DOHH2 (cell line): ENCODE measurements at regions not wholly inside any gene's neighbourhood (a gene's known extent, or its start where the extent isn't known, plus 50 kb on each side); places are given as distances from the start of the nearest gene placed in this dataset.

Experiments used
- EZH2phosphoT487 ChIP-seq: fragments of 200-600 bp; sonication (generic); IDR thresholded peaks from 2 replicates; pipeline ENCODE4 v1.6.1; 2017; ENCODE audit warnings: borderline replicate concordance, mild to moderate bottlenecking, antibody characterized with exemption, low read length, moderate library complexity, mixed read lengths
- TF ChIP-seq, protein P1 (sequence below): fragments of 200-600 bp; sonication (generic); IDR thresholded peaks from one replicate; pipeline ENCODE4 v1.5.1; 2014; ENCODE audit warnings: antibody characterized with exemption, mild to moderate bottlenecking, low read depth, low read length; ENCODE audit not compliant: poor library complexity, severe bottlenecking

DNA sequence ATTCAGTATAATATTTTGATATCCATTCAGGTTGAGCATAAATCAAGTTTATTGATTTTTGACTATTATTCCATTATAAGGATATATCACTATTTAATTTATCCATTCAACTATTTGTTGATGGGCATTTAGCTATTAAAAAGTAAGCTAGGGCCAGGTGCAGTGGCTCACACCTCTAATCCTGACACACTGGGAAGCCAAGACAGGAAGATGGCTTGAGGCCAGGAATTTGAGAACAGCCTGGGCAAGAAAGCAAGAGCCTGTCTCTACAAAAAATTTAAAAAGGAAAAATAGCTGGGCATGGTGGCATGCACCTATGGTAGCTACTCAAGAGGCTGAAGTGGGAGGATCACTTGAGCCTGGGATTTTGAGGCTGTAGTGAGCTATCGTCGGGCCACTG, 183.5 kb downstream of the HNMT start:
- no peak for TF ChIP-seq EZH2phosphoT487
- TF ChIP-seq, protein P1, sequence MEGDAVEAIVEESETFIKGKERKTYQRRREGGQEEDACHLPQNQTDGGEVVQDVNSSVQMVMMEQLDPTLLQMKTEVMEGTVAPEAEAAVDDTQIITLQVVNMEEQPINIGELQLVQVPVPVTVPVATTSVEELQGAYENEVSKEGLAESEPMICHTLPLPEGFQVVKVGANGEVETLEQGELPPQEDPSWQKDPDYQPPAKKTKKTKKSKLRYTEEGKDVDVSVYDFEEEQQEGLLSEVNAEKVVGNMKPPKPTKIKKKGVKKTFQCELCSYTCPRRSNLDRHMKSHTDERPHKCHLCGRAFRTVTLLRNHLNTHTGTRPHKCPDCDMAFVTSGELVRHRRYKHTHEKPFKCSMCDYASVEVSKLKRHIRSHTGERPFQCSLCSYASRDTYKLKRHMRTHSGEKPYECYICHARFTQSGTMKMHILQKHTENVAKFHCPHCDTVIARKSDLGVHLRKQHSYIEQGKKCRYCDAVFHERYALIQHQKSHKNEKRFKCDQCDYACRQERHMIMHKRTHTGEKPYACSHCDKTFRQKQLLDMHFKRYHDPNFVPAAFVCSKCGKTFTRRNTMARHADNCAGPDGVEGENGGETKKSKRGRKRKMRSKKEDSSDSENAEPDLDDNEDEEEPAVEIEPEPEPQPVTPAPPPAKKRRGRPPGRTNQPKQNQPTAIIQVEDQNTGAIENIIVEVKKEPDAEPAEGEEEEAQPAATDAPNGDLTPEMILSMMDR = no peak
